AG04450 (cell line): ENCODE measurements at regions not wholly inside any gene's neighbourhood (a gene's known extent, or its start where the extent isn't known, plus 50 kb on each side); places are given as distances from the start of the nearest gene placed in this dataset.

ENCODE experiments used
- CTCF ChIA-PET: fragments of 300-600, 350-600 bp; formaldehyde crosslinking; extraction: SDS; loops from one replicate; lab custom pipeline; 2022; ENCODE audit warnings: antibody characterized with exemption, inconsistent platforms; lab: Charles Lee
- POLR2A ChIA-PET: fragments of 350-600 bp; formaldehyde crosslinking; extraction: SDS; loops from one replicate; lab custom pipeline; 2021; ENCODE audit warnings: antibody characterized with exemption, inconsistent platforms; lab: Yijun Ruan, JAX
- DNase-seq: peaks from one replicate; pipeline ENCODE4 v3.0.0-alpha.2; 2011; ENCODE audit warnings: low read depth, low spot score
- H3K27ac ChIP-seq: one replicate; pipeline ENCODE4 v1.5.1; 2012; ENCODE audit warnings: low read depth, low read length, control low read depth
- H3K27me3 ChIP-seq: one replicate; pipeline ENCODE4 v1.6.0; 2012; ENCODE audit warnings: low read length; ENCODE audit not compliant: control insufficient read depth, insufficient read depth
- H3K4me3 ChIP-seq: 2 replicates; pipeline ENCODE4 v1.5.1; 2011; ENCODE audit warnings: mild to moderate bottlenecking, low read depth, low read length, control low read depth
- H3K9me3 ChIP-seq: 2 replicates; pipeline ENCODE4 v1.5.1; 2012; ENCODE audit warnings: low read length; ENCODE audit not compliant: control insufficient read depth, insufficient read depth
- CTCF ChIP-seq: IDR thresholded peaks from 2 replicates; pipeline ENCODE4 v1.5.1; 2011; ENCODE audit warnings: low read depth, low read length, control low read depth, inconsistent platforms

DNA sequence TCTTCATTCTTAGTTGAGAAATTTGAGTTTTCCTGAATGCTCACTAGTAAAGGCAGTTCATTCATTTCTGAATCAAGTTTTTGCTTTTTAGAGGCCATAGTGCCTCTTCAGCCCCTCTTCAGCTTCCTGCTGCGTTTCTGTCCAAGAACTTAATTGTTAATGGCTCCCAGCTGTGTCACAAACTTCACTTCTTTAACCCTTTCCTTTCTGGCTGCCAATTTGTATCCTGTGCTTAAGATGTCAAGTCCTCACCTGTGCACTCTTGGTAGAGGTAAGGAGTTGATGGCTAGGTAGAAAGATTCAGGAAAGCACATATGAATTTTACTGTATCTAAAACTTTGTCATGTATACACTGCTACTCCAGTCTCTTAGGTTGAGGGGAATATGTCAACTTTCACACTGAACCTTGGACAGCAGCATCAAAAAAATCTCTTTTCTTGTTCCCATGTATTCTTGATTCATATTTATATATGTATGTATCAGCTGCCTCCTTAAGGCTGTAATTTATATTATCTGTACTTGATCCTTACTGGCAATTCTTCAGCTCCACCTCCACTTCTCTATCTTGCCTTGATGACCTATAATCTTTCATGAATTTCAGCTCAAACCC lies 612.8 kb downstream of the LMO4 start:
- CTCF ChIA-PET: interaction anchor here (0.6 to 4.4 kb wide), 3 partner anchors 12 to 615 kb away, joined by 4 to 33 read pairs (median 4); no protein-coding TSS in a partner anchor
- no peak for DNase-seq
- H3K9me3 ChIP-seq: no peaks in the 10 kb centered on the region
- TF ChIP-seq CTCF: no peak
- no peak overlapping the region for H3K27ac ChIP-seq
- H3K4me3 ChIP-seq: no peak overlapping the region
- no peaks in the 10 kb centered on the region for H3K27me3 ChIP-seq
- POLR2A ChIA-PET: no interaction called here

- CTCF ChIA-PET: interaction anchor here (0.9 to 4.4 kb wide), 2 partner anchors 11 to 616 kb away, joined by 4 to 33 read pairs; no protein-coding TSS in a partner anchor
- POLR2A ChIA-PET: no interaction called here
- H3K4me3 ChIP-seq: no peak overlapping the region
- no peak for DNase-seq
- no peak for TF ChIP-seq CTCF
- no peaks in the 10 kb centered on the region for H3K27me3 ChIP-seq
- no peaks in the 10 kb centered on the region for H3K9me3 ChIP-seq
- no peak overlapping the region for H3K27ac ChIP-seq
These were observed 613.5 kb downstream of the LMO4 start for GRCh38 chr1:87942165-87942564.

GRCh38 chr1:87949711-87950110 lies 621.0 kb downstream of the LMO4 start:
- POLR2A ChIA-PET: no interaction called here
- no peaks in the 10 kb centered on the region for H3K9me3 ChIP-seq
- no peak for TF ChIP-seq CTCF
- DNase-seq: no peak
- no peaks in the 10 kb centered on the region for H3K27me3 ChIP-seq
- no peak overlapping the region for H3K27ac ChIP-seq
- CTCF ChIA-PET: no interaction called here
- no peak overlapping the region for H3K4me3 ChIP-seq

DNA sequence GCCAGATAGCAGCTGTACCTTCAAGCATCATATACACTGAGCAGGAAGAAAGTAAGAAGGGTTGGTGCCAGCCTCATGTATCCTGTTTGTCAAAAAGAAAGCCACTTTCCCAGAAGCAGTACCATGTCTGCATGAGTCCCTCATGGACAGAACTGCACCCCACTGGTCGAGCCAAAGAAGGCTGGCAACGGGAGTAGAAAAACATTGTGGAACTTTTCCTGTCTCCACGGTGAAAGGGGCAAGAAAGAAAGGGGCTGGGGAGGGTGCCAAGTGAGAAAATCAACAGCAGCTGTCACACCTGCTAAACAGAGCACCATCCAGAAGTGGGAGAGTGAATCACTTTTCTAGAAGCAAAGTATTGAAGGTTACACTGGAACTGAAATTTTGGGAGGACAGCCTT lies 621.7 kb downstream of the LMO4 start:
- no peak overlapping the region for H3K4me3 ChIP-seq
- ChIA-PET POLR2A (no interaction called here), CTCF (no interaction called here)
- TF ChIP-seq CTCF: no peak
- H3K27ac ChIP-seq: no peak overlapping the region
- no peaks in the 10 kb centered on the region for H3K9me3 ChIP-seq
- H3K27me3 ChIP-seq: no peaks in the 10 kb centered on the region
- DNase-seq: no peak

- no peak for TF ChIP-seq CTCF
- Histone ChIP-seq H3K27me3 (no peaks in the 10 kb centered on the region), H3K4me3 (no peak overlapping the region), H3K9me3 (no peaks in the 10 kb centered on the region), H3K27ac (no peak overlapping the region)
- ChIA-PET POLR2A (no interaction called here), CTCF (no interaction called here)
- DNase-seq: no peak
These were observed 622.7 kb downstream of the LMO4 start for GRCh38 chr1:87951409-87951808.
